Upper lobe of left lung (tissue), 6 donors: ENCODE measurements at regions not wholly inside any gene's neighbourhood (a gene's known extent, or its start where the extent isn't known, plus 50 kb on each side); places are given as distances from the start of the nearest gene placed in this dataset.
A peak's percentile ranks its signal among the peaks of the same experiment; 100 is the strongest.

Source experiments
- ATAC-seq, 2 donors: fragments of 200-7000 bp; cut with Tn5 transposase; one replicate each; pipeline ENCODE4 v1.9.1; 2022; ENCODE audit warnings: mild to moderate bottlenecking in 2 of 2, moderate library complexity in 2 of 2; ENCODE audit not compliant: low FRiP score in 2 of 2
- DNase-seq, 2 donors: peaks; one replicate each; pipeline ENCODE4 v3.0.0-alpha.2; 2019 to 2020
- H3K27ac ChIP-seq, 4 donors: fragments of 200-600 bp; sonication (generic); one replicate each; pipeline ENCODE4 v1.5.1; 2016 to 2019
- H3K27me3 ChIP-seq, 4 donors: fragments of 200-600 bp; sonication (generic); one replicate each; pipeline ENCODE4 v1.5.1; 2017 to 2019
- H3K36me3 ChIP-seq, 4 donors: fragments of 200-600 bp; sonication (generic); one replicate each; pipeline ENCODE4 v1.5.1; 2016 to 2019
- H3K4me1 ChIP-seq, 4 donors: fragments of 200-600 bp; sonication (generic); one replicate each; pipeline ENCODE4 v1.5.1; 2018 to 2019
- H3K4me3 ChIP-seq, 4 donors: fragments of 200-600 bp; sonication (generic); one replicate each; pipeline ENCODE4 v1.5.1; 2017 to 2019; ENCODE audit warnings: mild to moderate bottlenecking in 2 of 4, moderate library complexity in 1 of 4
- H3K9me3 ChIP-seq, 4 donors: fragments of 200-600 bp; sonication (generic); one replicate each; pipeline ENCODE4 v1.5.1; 2018 to 2019
- CTCF ChIP-seq, 6 experiments: fragments of 450-650 bp in 4 of 6; fragments of 200-600 bp in 2 of 6; sonication (generic) in 2 of 6; IDR thresholded peaks; one replicate each; pipeline ENCODE4 v1.5.1; 2016 to 2019; ENCODE audit warnings: antibody characterized with exemption in 6 of 6
- EP300 ChIP-seq, 4 donors: sonication (generic); formaldehyde crosslinking; IDR thresholded peaks; one replicate each; pipeline ENCODE4 v1.5.1; 2017; ENCODE audit warnings: antibody characterized with exemption in 4 of 4, control low read depth in 2 of 4
- POLR2A ChIP-seq, 4 donors: fragments of 450-650 bp; IDR thresholded peaks; one replicate each; pipeline ENCODE4 v1.5.1; 2016 to 2017; ENCODE audit warnings: antibody characterized with exemption in 4 of 4, mild to moderate bottlenecking in 2 of 4
- POLR2AphosphoS5 ChIP-seq, 2 donors: sonication (generic); formaldehyde crosslinking; IDR thresholded peaks; one replicate each; pipeline ENCODE4 v1.5.1; 2017; ENCODE audit warnings: antibody characterized with exemption in 2 of 2
- WGBS, 2 donors: methylation state at CpG; one replicate each; pipeline ENCODE4 v1.1.5; 2017 to 2018; 5-methylcytosine and 5-hydroxymethylcytosine counted together
- donor health status: DM: no; HTN: no; CAD: no; lungs with moderate emphysema.
- donor health status: DM: no; HTN: yes; CAD: no; lungs with severe emphysema.

GRCh38 chr2:34549710-34550345 is 950.7 kb upstream of the FAM98A start:
- no peak for ATAC-seq

GRCh38 chr2:34547900-34548299 is 948.8 kb upstream of the FAM98A start:
- H3K4me1 ChIP-seq = no peaks in the 10 kb centered on the region
- no peaks in the 10 kb centered on the region for H3K36me3 ChIP-seq
- H3K4me3 ChIP-seq = no peak overlapping the region
- ATAC-seq = no peak
- H3K27ac ChIP-seq = no peak overlapping the region
- TF ChIP-seq CTCF (IDR thresholded peaks at IDR 0.05) (no peak), POLR2A (IDR thresholded peaks at IDR 0.05) (no peak), POLR2AphosphoS5 (IDR thresholded peaks at IDR 0.05) (no peak), EP300 (IDR thresholded peaks at IDR 0.05) (no peak)
- H3K9me3 ChIP-seq = peaks cover 0 to 5% (median 0%) of the 10 kb centered on the region in 4 donors
- no peaks in the 10 kb centered on the region for H3K27me3 ChIP-seq
- 58 to 71% methylated on average over 2 to 3 of the region's 3 CpGs for WGBS, 2 donors
- DNase-seq = no peak

More at GRCh38 chr2:34549710-34550345, 950.7 kb upstream of the FAM98A start:
- H3K36me3 ChIP-seq = no peaks in the 10 kb centered on the region
- no peak for DNase-seq
- TF ChIP-seq POLR2AphosphoS5 (IDR thresholded peaks at IDR 0.05) (no peak), POLR2A (IDR thresholded peaks at IDR 0.05) (no peak), EP300 (IDR thresholded peaks at IDR 0.05) (no peak), CTCF (IDR thresholded peaks at IDR 0.05) (no peak)
- 84 to 91% methylated on average over 3 of the region's 3 CpGs for WGBS, 2 donors
- H3K9me3 ChIP-seq = peaks cover 0 to 5% (median 0%) of the 10 kb centered on the region in 4 donors
- H3K27me3 ChIP-seq = no peaks in the 10 kb centered on the region
- no peak overlapping the region for H3K4me3 ChIP-seq
- H3K4me1 ChIP-seq = no peaks in the 10 kb centered on the region
- H3K27ac ChIP-seq = no peak overlapping the region

- WGBS, 2 donors = 86 to 89% methylated on average over 4 of the region's 4 CpGs
- TF ChIP-seq CTCF (IDR thresholded peaks at IDR 0.05) (no peak), POLR2AphosphoS5 (IDR thresholded peaks at IDR 0.05) (no peak), EP300 (IDR thresholded peaks at IDR 0.05) (no peak), POLR2A (IDR thresholded peaks at IDR 0.05) (no peak)
- H3K27me3 ChIP-seq = no peaks in the 10 kb centered on the region
- no peaks in the 10 kb centered on the region for H3K4me1 ChIP-seq
- H3K4me3 ChIP-seq = no peak overlapping the region
- H3K36me3 ChIP-seq = no peaks in the 10 kb centered on the region
- H3K9me3 ChIP-seq = peaks cover 0 to 5% (median 0%) of the 10 kb centered on the region in 4 donors
- ATAC-seq (peak in 1 of 2 donors; percentile 51), DNase-seq (no peak)
- no peak overlapping the region for H3K27ac ChIP-seq
Measured at GRCh38 chr2:34547340-34547739, 948.2 kb upstream of the FAM98A start.

- ATAC-seq = no peak
- Histone ChIP-seq H3K4me1 (no peaks in the 10 kb centered on the region), H3K27ac (no peak overlapping the region), H3K36me3 (no peaks in the 10 kb centered on the region), H3K27me3 (no peaks in the 10 kb centered on the region), H3K9me3 (peaks cover 0 to 9% (median 4%) of the 10 kb centered on the region in 4 donors), H3K4me3 (no peak overlapping the region)
- 88 to 92% methylated on average over 11 to 12 of the region's 12 CpGs for WGBS, 2 donors
- TF ChIP-seq CTCF (IDR thresholded peaks at IDR 0.05) = no peak
- no peak for TF ChIP-seq POLR2A (IDR thresholded peaks at IDR 0.05)
- TF ChIP-seq EP300 (IDR thresholded peaks at IDR 0.05) = no peak
- no peak for TF ChIP-seq POLR2AphosphoS5 (IDR thresholded peaks at IDR 0.05)
- peak in 1 of 2 donors; percentile 7 for DNase-seq
Measured at GRCh38 chr2:34545486-34546136, 946.5 kb upstream of the FAM98A start.
